ELF-1 (cell line): ENCODE measurements at regions not wholly inside any gene's neighbourhood (a gene's known extent, or its start where the extent isn't known, plus 50 kb on each side); places are given as distances from the start of the nearest gene placed in this dataset.

Source experiments
- DNase-seq: peaks from one replicate; pipeline ENCODE4 v3.0.0-alpha.2; 2016; ENCODE audit warnings: low read depth, low spot score

GRCh38 chr2:180607514-180608049 is 372.8 kb upstream of the UBE2E3 start:
- DNase-seq = no peak

GRCh38 chr2:180604077-180604476 is 376.3 kb upstream of the UBE2E3 start:
- peak; percentile 3 for DNase-seq

- DNase-seq = no peak
Observed at GRCh38 chr2:180601016-180601415, 379.4 kb upstream of the UBE2E3 start.

GRCh38 chr2:180599804-180600203 is 380.6 kb upstream of the UBE2E3 start:
- DNase-seq = peak; percentile 14

- no peak for DNase-seq
Observed at GRCh38 chr2:180597179-180597578, 383.2 kb upstream of the UBE2E3 start.

- DNase-seq = no peak
Observed at GRCh38 chr2:180596453-180596852, 384.0 kb upstream of the UBE2E3 start.

- no peak for DNase-seq
Observed at GRCh38 chr2:180591947-180592346, 388.5 kb upstream of the UBE2E3 start.

GRCh38 chr2:180591093-180591781 is 389.2 kb upstream of the UBE2E3 start:
- peak; percentile 66 for DNase-seq

GRCh38 chr2:180583441-180584140 is 396.8 kb upstream of the UBE2E3 start:
- no peak for DNase-seq

GRCh38 chr2:180579388-180579787 is 401.0 kb upstream of the UBE2E3 start:
- DNase-seq = no peak

GRCh38 chr2:180578441-180578840 is 402.0 kb upstream of the UBE2E3 start:
- DNase-seq = no peak

GRCh38 chr2:180577567-180577966 is 402.8 kb upstream of the UBE2E3 start:
- DNase-seq = no peak

- no peak for DNase-seq
Observed at GRCh38 chr2:180573951-180574350, 406.5 kb upstream of the UBE2E3 start.

- DNase-seq = no peak
Observed at GRCh38 chr2:180572346-180572745, 408.1 kb upstream of the UBE2E3 start.

GRCh38 chr2:180571559-180571958 is 408.8 kb upstream of the UBE2E3 start:
- DNase-seq = no peak

- DNase-seq = no peak
Observed at GRCh38 chr2:180570864-180571263, 409.5 kb upstream of the UBE2E3 start.

GRCh38 chr2:180564051-180564450 is 416.4 kb upstream of the UBE2E3 start:
- DNase-seq = no peak

GRCh38 chr2:180562378-180562777 is 418.0 kb upstream of the UBE2E3 start:
- no peak for DNase-seq

- no peak for DNase-seq
Observed at GRCh38 chr2:180559771-180560170, 420.6 kb upstream of the UBE2E3 start.

- no peak for DNase-seq
Observed at GRCh38 chr2:180559038-180559437, 421.4 kb upstream of the UBE2E3 start.

GRCh38 chr2:180555391-180555965 is 424.9 kb upstream of the UBE2E3 start:
- DNase-seq = no peak

GRCh38 chr2:180554330-180554729 is 426.1 kb upstream of the UBE2E3 start:
- DNase-seq = no peak
